OCI-LY7 (cell line): ENCODE measurements at regions not wholly inside any gene's neighbourhood (a gene's known extent, or its start where the extent isn't known, plus 50 kb on each side); places are given as distances from the start of the nearest gene placed in this dataset.

ENCODE experiments used
- CTCF ChIP-seq: fragments of 200-600 bp; sonication (generic); conservative IDR thresholded peaks from 2 replicates; pipeline ENCODE4 v1.5.1; 2014; ENCODE audit warnings: mild to moderate bottlenecking, antibody characterized with exemption, low read length, moderate library complexity, mixed read lengths
- EZH2phosphoT487 ChIP-seq: fragments of 200-600 bp; sonication (generic); IDR thresholded peaks from 2 replicates; pipeline ENCODE4 v1.6.1; 2018; ENCODE audit warnings: low read depth, borderline replicate concordance, mild to moderate bottlenecking, mixed run types, antibody characterized with exemption, low read length, moderate library complexity, mixed read lengths

GRCh38 chr12:76636121-76636692 lies 76.6 kb upstream of the OSBPL8 start:
- TF ChIP-seq CTCF: no peak
- no peak for TF ChIP-seq EZH2phosphoT487
